ENCODE measurements at regions not wholly inside any gene's neighbourhood (a gene's known extent, or its start where the extent isn't known, plus 50 kb on each side); places are given as distances from the start of the nearest gene placed in this dataset.
A peak's percentile ranks its signal among the peaks of the same experiment; 100 is the strongest.
"Not testable (repeated sequence)": the region's sequence is repeated elsewhere in the genome, so short reads cannot be mapped to it uniquely, and the experiment has no call there.

DNA sequence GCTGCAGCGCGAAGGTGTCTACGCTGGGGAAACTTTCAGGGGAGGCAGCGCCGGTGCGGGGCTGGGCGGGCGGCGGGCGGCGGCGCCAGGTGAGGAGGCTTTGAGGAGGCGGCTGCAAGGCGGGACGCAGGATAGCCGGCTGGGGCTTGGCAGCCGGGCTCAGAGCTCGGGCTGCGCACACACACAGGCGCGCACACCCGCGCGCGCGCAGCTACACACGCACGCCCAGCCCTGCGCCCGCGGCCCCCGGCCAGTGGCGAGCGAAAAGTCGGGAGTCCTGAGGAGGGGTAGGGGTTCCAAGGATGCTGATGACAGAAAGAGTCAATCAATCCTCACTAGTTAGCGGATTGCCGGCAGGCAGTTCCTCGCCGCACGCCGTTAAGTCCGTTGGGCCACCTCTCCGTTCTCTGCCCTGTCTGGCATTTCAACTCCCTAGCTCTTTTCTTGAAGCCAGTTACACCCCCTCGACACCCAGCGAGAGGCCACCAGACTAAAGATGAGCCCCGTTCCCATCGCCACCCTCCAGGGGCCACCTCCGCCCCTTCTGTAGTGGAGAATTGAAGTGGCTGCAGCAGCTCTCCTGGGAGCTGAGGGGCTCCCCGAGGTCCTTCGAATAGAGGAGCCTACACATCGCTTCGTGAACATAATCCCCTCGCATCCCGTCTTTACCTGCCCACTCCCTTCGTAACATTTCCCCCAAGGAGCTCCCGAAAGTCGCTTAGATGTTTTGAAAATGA, 1640.3 kb upstream of the C9orf72 start, which contains the start of gene LINGO2:
LINGO2 (minus strand) TSS at position 185 of the 737 bp plus-strand sequence.
- Mint-ChIP-seq H3K27ac (no peak within 1 kb of the TSS), H3K9me3 (no peaks in the 10 kb centered on the region), H3K27me3 (peaks cover 52% of the 10 kb centered on the region), H3K36me3 (ENCODE audit: low read depth) (no peaks in the 10 kb centered on the region), H3K4me1 (peaks cover 2% of the 10 kb centered on the region), H3K4me3 (peak within 1 kb of the TSS; percentile 34)
- intact Hi-C loops (cut with micrococcal nuclease): loop anchor here (5.0 kb wide), 1 partner anchor 1486 kb away; no protein-coding TSS in a partner anchor
- no peak for DNase-seq

DNA sequence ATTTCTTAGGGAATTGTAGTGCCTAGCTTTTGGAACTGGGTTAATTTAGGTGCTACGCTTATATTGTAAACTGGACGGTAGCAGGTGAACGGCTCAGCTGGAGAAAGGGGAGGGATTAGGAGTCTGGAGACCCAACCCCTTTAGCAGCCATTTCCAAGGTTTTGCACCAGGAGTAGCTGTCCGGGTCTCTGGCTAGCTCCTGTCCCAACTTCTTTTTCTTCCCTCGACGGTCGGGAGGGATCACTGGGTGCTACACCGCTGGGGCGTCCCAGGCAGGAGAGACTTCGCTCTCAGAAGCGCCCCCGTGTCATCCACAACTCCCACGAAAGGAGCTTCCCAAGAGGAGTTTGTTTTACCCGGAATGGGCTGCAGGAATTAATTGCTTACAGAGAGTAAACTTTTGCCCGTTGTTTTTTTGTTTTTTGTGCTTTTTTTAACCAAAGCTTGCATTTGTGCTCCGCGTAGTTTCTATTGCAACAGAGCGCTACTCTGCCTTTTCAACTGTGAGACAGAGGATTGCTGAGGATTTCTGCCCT, 1640.9 kb upstream of the C9orf72 start:
- intact Hi-C loops (cut with micrococcal nuclease): loop anchor here (5.0 kb wide), 1 partner anchor 1487 kb away; no protein-coding TSS in a partner anchor
- H3K27ac Mint-ChIP-seq: no peak overlapping the region

DNA sequence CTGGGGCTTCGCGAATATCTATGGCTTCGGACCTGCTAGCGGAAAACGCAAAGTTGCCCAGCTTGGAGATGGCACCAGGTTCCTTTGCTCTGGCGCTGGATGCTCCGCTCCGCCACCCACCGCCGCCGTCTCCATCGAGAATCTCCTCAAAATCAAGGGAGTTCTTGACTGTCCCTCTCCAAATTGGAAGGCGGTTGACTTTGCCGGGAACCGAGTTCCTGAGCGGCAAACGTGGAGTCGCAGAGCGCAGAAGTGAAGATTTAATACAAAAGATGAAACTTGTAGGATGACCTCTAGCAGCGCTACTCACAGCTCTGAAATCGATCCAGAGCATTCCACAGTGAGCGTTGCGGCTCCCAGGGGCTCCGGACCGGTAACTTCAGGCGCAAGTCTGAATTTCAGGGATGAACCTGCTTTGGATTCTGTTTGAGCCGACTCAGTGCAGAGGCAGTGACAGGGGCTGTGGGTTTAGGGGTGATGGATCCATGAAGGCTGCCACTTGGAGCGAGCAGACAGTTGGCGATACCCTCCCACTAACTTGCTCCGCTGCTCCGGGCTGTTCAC, 1641.5 kb upstream of the C9orf72 start:
- Mint-ChIP-seq H3K9me3 (no peaks in the 10 kb centered on the region), H3K4me3 (no peak overlapping the region)
- intact Hi-C loops (cut with micrococcal nuclease): loop anchor here (5.0 kb wide), 1 partner anchor 1487 kb away; no protein-coding TSS in a partner anchor

More for the DNA sequence above, 1640.9 kb upstream of the C9orf72 start:
- H3K36me3 Mint-ChIP-seq (ENCODE audit: low read depth): no peaks in the 10 kb centered on the region
- H3K9me3 Mint-ChIP-seq: no peaks in the 10 kb centered on the region
- H3K4me3 Mint-ChIP-seq: no peak overlapping the region
- H3K4me1 Mint-ChIP-seq: peaks cover 2% of the 10 kb centered on the region
- peaks cover 50% of the 10 kb centered on the region for H3K27me3 Mint-ChIP-seq
- no peak for DNase-seq

DNA sequence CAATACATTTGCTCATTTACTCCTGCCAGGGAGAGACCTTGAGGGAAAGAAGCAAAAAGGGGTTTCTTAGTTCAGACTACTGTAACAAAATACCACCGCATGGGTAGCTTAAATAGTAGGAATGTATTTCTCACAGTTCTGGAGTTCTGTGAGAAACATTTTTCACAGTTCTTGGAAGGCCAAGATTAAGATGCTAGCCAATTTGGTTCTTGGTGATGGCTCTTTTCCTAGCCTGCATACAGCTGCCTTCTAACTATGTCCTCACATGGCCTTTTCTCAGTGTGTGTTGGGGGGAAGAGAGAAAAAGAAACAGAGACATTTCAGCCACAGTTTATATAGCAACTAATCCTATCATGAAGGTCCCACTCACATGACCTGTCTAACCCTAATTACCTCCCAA, 1644.7 kb upstream of the C9orf72 start:
- no peaks in the 10 kb centered on the region for H3K9me3 Mint-ChIP-seq
- intact Hi-C loops (cut with micrococcal nuclease): no loop called here
- H3K27ac Mint-ChIP-seq: no peak overlapping the region
- H3K36me3 Mint-ChIP-seq (ENCODE audit: low read depth): no peaks in the 10 kb centered on the region
- DNase-seq: no peak
- H3K27me3 Mint-ChIP-seq: peaks cover 27% of the 10 kb centered on the region
- H3K4me3 Mint-ChIP-seq: no peak overlapping the region
- H3K4me1 Mint-ChIP-seq: no peaks in the 10 kb centered on the region

More for the DNA sequence above, 1641.5 kb upstream of the C9orf72 start:
- no peaks in the 10 kb centered on the region for H3K36me3 Mint-ChIP-seq (ENCODE audit: low read depth)
- H3K27ac Mint-ChIP-seq: no peak overlapping the region
- H3K4me1 Mint-ChIP-seq: peaks cover 2% of the 10 kb centered on the region
- DNase-seq: no peak
- H3K27me3 Mint-ChIP-seq: peaks cover 49% of the 10 kb centered on the region

DNA sequence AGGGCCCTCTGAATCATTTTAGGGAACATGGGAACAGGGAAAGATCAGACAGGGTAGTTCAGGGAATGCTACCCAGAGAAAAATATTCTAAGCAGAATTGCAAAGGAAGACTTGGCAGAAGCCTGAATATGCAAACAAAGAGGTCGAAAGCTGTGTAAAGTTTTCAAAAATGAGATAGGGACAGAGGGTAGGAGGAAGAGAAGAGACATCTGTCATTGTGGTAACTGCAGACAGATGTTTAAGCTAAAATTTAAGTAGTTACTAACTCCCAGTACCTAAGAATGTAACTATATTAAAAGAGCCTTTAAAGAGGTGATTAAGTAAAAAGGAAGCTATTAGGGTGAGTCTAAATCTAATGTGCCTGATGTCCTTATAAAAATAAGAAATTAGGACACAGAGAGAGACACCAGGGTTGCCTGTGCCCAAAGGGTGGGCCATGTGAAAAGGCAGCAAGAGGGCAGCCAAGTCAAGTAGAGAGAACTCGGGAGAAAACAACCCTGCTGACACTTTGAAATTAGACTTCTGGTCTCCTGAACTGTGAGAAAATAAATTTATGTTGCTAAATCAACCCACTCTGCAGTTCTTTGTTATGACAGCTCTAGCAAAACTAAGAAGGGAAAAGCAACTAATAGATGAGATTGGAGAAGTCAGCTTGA, 1647.4 kb upstream of the C9orf72 start:
- Mint-ChIP-seq H3K4me1 (no peaks in the 10 kb centered on the region), H3K4me3 (no peak overlapping the region), H3K27me3 (peaks cover 4% of the 10 kb centered on the region), H3K36me3 (ENCODE audit: low read depth) (no peaks in the 10 kb centered on the region), H3K27ac (no peak overlapping the region), H3K9me3 (no peaks in the 10 kb centered on the region)
- DNase-seq: no peak
- intact Hi-C loops (cut with micrococcal nuclease): no loop called here

DNA sequence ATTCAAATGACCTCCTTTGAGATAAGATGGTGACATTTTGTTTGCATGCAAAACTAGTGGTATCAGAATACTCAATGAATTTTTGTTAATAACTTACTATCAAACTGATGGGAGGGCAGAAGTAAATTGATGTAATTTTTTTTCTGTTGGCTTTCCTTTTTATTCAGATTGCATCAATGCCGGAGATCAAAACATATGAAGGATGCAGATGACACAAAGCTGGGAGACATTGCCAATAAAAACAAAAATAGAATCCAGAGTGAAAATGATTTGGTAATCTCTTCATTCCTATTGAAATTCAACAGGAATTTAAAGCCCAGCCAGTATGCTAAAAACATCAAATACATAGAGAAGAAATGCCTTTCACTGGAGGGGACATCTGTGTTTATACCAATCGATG, 1655.3 kb upstream of the C9orf72 start:
- no peak for DNase-seq
- intact Hi-C loops (cut with micrococcal nuclease): no loop called here
- Mint-ChIP-seq H3K4me3 (no peak overlapping the region), H3K27ac (no peak overlapping the region), H3K36me3 (ENCODE audit: low read depth) (no peaks in the 10 kb centered on the region), H3K4me1 (no peaks in the 10 kb centered on the region), H3K9me3 (no peaks in the 10 kb centered on the region), H3K27me3 (no peaks in the 10 kb centered on the region)

DNA sequence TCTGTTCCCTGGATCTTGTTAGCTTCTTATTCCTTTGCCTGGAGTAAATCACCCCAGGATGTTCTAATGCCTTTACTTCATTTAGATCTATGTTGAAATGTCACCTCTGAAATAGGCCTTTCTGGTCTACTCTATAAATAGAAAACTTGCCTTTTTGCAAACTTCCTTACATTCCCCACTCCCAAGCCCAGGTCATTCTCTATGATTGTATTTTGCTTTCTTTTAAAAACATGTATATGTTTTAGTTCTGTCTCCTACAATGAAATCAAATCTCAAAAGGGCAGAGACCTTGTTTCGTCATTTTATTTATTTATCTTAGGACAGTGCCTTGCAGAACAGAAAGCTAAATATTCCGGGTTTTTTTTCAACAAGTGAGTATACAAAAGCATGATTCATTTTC, 1657.7 kb upstream of the C9orf72 start:
- H3K27ac Mint-ChIP-seq: no peak overlapping the region
- H3K4me1 Mint-ChIP-seq: no peaks in the 10 kb centered on the region
- H3K4me3 Mint-ChIP-seq: no peak overlapping the region
- intact Hi-C loops (cut with micrococcal nuclease): no loop called here
- no peaks in the 10 kb centered on the region for H3K9me3 Mint-ChIP-seq
- no peak for DNase-seq
- H3K36me3 Mint-ChIP-seq (ENCODE audit: low read depth): no peaks in the 10 kb centered on the region
- no peaks in the 10 kb centered on the region for H3K27me3 Mint-ChIP-seq

DNA sequence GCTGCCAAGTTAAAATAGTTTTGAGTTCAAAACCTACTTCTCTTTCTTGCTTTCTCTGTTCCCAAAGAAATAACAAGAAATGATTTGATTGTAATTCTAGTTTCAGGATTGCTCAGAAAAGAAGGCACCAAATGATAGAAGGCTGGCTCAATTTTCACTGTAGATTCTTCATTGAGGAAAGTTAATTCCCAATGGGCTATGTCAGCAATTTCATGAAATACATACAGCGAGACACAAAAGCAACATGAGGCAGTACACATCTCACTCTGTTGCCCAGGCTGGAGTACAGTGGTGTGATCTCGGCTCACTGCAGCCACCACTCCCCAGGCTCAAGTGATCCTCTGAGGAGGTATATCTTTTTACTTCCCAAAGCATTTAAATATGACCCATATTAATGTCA, 1659.9 kb upstream of the C9orf72 start:
- Mint-ChIP-seq H3K9me3 (no peaks in the 10 kb centered on the region), H3K36me3 (ENCODE audit: low read depth) (no peaks in the 10 kb centered on the region), H3K4me3 (no peak overlapping the region), H3K4me1 (no peaks in the 10 kb centered on the region), H3K27me3 (no peaks in the 10 kb centered on the region), H3K27ac (no peak overlapping the region)
- no peak for DNase-seq
- intact Hi-C loops (cut with micrococcal nuclease): no loop called here

DNA sequence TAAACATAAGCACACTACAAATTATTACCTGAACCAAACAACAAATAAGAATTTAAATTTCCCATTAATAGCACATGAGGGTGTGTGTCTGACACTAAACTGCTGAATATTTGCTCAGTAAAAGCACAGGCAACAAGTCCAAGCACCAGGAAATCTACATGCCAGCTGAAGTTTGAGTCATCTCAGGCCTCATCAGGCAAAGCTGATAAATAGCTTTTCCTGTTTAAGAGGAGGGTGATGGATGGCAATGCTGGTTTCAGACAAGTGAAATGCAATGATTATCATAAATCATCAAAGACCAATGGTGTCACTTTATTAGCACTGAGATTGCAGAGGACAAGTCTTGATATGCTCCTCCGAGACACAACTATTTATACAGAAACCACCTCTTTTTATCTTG, 1668.0 kb upstream of the C9orf72 start:
- H3K4me1 Mint-ChIP-seq: no peaks in the 10 kb centered on the region
- no peaks in the 10 kb centered on the region for H3K9me3 Mint-ChIP-seq
- DNase-seq: no peak
- H3K4me3 Mint-ChIP-seq: no peak overlapping the region
- H3K36me3 Mint-ChIP-seq (ENCODE audit: low read depth): no peaks in the 10 kb centered on the region
- H3K27me3 Mint-ChIP-seq: no peaks in the 10 kb centered on the region
- no peak overlapping the region for H3K27ac Mint-ChIP-seq
- intact Hi-C loops (cut with micrococcal nuclease): no loop called here

DNA sequence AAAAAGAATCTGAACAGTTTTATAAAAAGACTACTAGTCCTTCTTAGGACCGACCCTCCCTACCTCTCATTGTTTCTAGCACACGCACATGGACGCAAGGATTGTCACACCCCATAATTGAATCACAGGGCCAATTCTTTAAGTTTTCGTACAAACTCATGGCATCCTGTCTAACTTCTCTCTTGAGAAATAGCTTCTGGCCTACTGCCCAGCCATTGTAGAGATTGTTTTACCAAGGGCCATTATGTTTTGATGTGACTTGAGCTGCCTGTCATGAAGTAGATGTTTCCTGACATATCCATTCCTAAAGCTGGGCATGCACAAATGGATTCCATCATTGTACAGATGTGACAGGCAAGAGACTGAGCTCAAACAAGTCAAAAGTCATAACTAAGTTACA, 1672.1 kb upstream of the C9orf72 start:
- no peaks in the 10 kb centered on the region for H3K27me3 Mint-ChIP-seq
- H3K27ac Mint-ChIP-seq: no peak overlapping the region
- intact Hi-C loops (cut with micrococcal nuclease): no loop called here
- H3K36me3 Mint-ChIP-seq (ENCODE audit: low read depth): no peaks in the 10 kb centered on the region
- DNase-seq: no peak
- H3K9me3 Mint-ChIP-seq: no peaks in the 10 kb centered on the region
- H3K4me1 Mint-ChIP-seq: no peaks in the 10 kb centered on the region
- H3K4me3 Mint-ChIP-seq: no peak overlapping the region

DNA sequence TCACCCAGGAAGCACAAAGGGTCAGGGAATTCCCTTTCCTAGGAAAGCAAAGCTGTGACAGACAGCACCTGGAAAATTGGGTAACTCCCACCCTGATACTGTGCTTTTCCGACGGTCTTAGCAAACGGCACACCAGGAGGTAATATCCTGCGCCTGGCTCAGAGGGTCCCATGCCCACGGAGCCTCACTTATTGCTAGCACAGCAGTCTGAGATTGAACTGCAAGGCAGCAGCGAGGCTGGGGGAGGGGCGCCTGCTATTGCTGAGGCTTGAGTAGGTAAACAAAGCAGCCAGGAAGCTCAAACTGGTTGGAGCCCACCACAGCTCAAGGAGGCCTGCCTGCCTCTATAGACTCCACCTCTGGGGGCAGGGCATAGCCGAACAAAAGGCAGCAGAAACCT, 1697.1 kb upstream of the C9orf72 start:
- H3K4me1 Mint-ChIP-seq; intact Hi-C loops (cut with micrococcal nuclease); H3K4me3 Mint-ChIP-seq; H3K27me3 Mint-ChIP-seq; H3K27ac Mint-ChIP-seq; H3K36me3 Mint-ChIP-seq (ENCODE audit: low read depth); DNase-seq; H3K9me3 Mint-ChIP-seq: not testable (repeated sequence)

DNA sequence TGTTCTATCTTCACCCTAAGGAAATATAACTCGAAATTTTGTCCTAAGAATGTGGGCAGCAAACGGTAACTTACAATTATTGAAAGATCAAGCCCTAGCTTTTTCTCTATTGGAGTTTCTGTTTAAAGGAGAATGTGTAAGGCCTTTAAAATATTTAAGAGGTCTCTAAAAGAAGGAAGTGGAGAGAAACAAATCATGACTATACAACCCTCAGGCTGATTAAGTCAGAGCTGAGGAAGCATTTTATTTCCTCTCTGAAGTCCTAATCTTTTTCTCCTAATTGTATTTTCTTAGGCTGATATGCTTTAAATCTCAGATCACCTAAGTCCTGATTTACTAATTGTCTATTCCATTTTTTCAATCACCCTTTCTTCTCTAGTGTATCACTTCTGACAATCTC, 1708.8 kb upstream of the C9orf72 start:
- no peak overlapping the region for H3K27ac Mint-ChIP-seq
- no peaks in the 10 kb centered on the region for H3K9me3 Mint-ChIP-seq
- intact Hi-C loops (cut with micrococcal nuclease): no loop called here
- no peaks in the 10 kb centered on the region for H3K36me3 Mint-ChIP-seq (ENCODE audit: low read depth)
- DNase-seq: no peak
- H3K4me1 Mint-ChIP-seq: no peaks in the 10 kb centered on the region
- no peaks in the 10 kb centered on the region for H3K27me3 Mint-ChIP-seq
- no peak overlapping the region for H3K4me3 Mint-ChIP-seq

DNA sequence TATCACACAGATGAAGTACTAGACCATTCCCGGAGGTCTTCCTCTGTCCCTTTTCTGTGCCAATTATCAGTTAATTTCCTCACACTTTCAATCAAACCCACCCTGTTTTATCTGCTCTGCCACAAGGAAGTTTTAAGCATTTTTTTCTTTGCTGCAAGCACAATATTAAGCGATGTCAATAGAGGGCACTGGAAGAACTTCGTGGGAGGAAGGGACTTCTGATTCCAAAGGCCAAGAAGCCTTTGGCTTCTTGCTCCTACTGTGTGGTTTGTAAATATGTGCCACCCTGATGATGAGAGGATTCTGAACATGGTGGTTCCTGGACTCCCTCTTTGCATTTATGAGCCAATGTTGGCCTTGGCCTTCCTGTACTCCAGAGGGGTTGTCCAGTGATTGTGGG, 1712.5 kb upstream of the C9orf72 start:
- H3K27me3 Mint-ChIP-seq: no peaks in the 10 kb centered on the region
- no peaks in the 10 kb centered on the region for H3K4me1 Mint-ChIP-seq
- no peak overlapping the region for H3K4me3 Mint-ChIP-seq
- no peak for DNase-seq
- no peaks in the 10 kb centered on the region for H3K9me3 Mint-ChIP-seq
- H3K27ac Mint-ChIP-seq: no peak overlapping the region
- H3K36me3 Mint-ChIP-seq (ENCODE audit: low read depth): no peaks in the 10 kb centered on the region
- intact Hi-C loops (cut with micrococcal nuclease): no loop called here

DNA sequence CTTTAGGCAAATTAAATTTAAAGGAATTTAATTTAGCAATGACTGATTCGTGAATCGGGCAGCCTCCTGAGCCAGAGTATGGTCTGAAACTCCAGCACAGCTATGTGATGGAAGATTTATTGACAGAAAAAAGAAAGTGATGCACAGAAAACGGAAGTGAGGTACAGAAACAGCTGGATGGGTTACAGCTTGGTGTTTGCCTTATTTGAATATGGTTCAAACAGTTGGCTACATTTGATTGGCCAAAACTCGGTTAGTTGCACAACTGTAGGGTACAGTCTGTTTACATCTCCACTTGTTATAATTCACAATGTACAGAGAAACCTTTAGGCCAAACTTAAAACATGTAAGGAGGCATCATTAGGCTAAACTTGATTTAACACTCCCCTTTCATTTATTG, 1716.1 kb upstream of the C9orf72 start:
- intact Hi-C loops (cut with micrococcal nuclease): no loop called here
- no peak for DNase-seq
- Mint-ChIP-seq H3K27me3 (no peaks in the 10 kb centered on the region), H3K36me3 (ENCODE audit: low read depth) (no peaks in the 10 kb centered on the region), H3K27ac (no peak overlapping the region), H3K4me3 (no peak overlapping the region), H3K4me1 (no peaks in the 10 kb centered on the region), H3K9me3 (no peaks in the 10 kb centered on the region)
